ENCODE measurements at regions not wholly inside any gene's neighbourhood (a gene's known extent, or its start where the extent isn't known, plus 50 kb on each side); places are given as distances from the start of the nearest gene placed in this dataset.

DNA sequence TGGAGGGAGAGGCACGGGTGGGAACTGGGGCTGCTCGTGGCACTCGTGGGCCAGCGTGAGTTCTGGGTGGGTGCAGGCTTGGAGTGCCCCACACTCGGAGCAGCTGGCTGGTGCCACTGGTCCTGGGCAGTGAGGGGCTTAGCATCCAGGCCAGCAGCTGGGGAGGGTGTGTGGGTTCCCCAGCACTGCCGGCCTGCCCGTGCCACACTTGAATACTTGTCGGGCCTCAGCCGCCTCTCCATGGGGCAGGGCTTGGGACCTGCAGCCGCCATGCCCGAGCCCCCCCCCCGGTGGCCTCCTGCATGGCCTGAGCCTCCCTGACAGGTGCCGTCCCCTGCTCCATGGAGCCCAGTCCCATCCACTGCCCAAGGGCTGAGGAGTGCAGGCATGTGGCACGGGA is 207.2 kb downstream of the CD109 start:
- TF ChIP-seq, protein P1, sequence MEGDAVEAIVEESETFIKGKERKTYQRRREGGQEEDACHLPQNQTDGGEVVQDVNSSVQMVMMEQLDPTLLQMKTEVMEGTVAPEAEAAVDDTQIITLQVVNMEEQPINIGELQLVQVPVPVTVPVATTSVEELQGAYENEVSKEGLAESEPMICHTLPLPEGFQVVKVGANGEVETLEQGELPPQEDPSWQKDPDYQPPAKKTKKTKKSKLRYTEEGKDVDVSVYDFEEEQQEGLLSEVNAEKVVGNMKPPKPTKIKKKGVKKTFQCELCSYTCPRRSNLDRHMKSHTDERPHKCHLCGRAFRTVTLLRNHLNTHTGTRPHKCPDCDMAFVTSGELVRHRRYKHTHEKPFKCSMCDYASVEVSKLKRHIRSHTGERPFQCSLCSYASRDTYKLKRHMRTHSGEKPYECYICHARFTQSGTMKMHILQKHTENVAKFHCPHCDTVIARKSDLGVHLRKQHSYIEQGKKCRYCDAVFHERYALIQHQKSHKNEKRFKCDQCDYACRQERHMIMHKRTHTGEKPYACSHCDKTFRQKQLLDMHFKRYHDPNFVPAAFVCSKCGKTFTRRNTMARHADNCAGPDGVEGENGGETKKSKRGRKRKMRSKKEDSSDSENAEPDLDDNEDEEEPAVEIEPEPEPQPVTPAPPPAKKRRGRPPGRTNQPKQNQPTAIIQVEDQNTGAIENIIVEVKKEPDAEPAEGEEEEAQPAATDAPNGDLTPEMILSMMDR (IDR thresholded peaks at IDR 0.05; ENCODE audit: borderline replicate concordance, extremely low read depth, insufficient read depth) = no peak
- Histone ChIP-seq H3K27me3 (ENCODE audit: control insufficient read depth, insufficient read depth, low read length) (no peaks in the 10 kb centered on the region), H3K4me3 (ENCODE audit: low read length in 3 of 3) (no peak overlapping the region), H3K9me3 (ENCODE audit: control insufficient read depth in 2 of 3, insufficient read depth in 1 of 3, low read length in 3 of 3) (peaks cover 0 to 9% (median 0%) of the 10 kb centered on the region in 3 donors), H3K4me1 (ENCODE audit: control insufficient read depth in 2 of 3, insufficient read depth in 2 of 3, low read depth in 1 of 3, low read length in 3 of 3) (peaks cover 0 to 3% (median 0%) of the 10 kb centered on the region in 3 donors), H3K9ac (ENCODE audit: low read length in 3 of 3) (no peak overlapping the region), H3K27ac (ENCODE audit: low read depth in 2 of 2, low read length in 2 of 2) (no peak overlapping the region), H3K36me3 (ENCODE audit: control insufficient read depth in 2 of 3, insufficient read depth in 3 of 3, low read length in 3 of 3) (no peaks in the 10 kb centered on the region)
- DNase-seq = no peak
- FAIRE-seq = no peak
- intact Hi-C loops (cut with DNase I) = no loop called here

- FAIRE-seq (no peak), DNase-seq (no peak)
- H3K36me3 ChIP-seq (ENCODE audit: control insufficient read depth in 2 of 3, insufficient read depth in 3 of 3, low read length in 3 of 3) = no peaks in the 10 kb centered on the region
- H3K27ac ChIP-seq (ENCODE audit: low read depth in 2 of 2, low read length in 2 of 2) = no peak overlapping the region
- TF ChIP-seq, protein P1 (IDR thresholded peaks at IDR 0.05; ENCODE audit: borderline replicate concordance, extremely low read depth, insufficient read depth) = no peak
- no peaks in the 10 kb centered on the region for H3K27me3 ChIP-seq (ENCODE audit: control insufficient read depth, insufficient read depth, low read length)
- H3K4me3 ChIP-seq (ENCODE audit: low read length in 3 of 3) = no peak overlapping the region
- peaks cover 0 to 9% (median 0%) of the 10 kb centered on the region in 3 donors for H3K9me3 ChIP-seq (ENCODE audit: control insufficient read depth in 2 of 3, insufficient read depth in 1 of 3, low read length in 3 of 3)
- H3K4me1 ChIP-seq (ENCODE audit: control insufficient read depth in 2 of 3, insufficient read depth in 2 of 3, low read depth in 1 of 3, low read length in 3 of 3) = peaks cover 0 to 3% (median 0%) of the 10 kb centered on the region in 3 donors
- no peak overlapping the region for H3K9ac ChIP-seq (ENCODE audit: low read length in 3 of 3)
- intact Hi-C loops (cut with DNase I) = no loop called here
Measured at GRCh38 chr6:73901986-73902385, 206.0 kb downstream of the CD109 start.

DNA sequence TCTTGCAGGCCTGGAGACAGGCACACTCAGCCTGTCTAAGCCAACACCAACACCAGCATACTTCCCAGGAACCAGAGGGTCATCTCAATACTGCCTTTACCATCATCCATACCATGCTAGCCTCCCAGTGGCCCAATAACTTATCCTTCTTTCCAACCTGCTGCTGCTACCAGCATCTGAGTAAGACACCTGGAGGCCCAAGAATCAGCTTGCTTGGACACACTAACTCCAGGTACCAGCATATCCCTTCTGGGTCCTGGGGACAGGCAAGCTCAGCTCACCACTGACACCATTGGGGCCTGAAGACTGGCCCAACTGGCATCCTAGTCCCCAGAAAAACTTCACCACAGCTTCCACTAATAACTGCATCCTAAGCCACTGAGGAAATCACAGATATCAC is 205.3 kb downstream of the CD109 start:
- peaks cover 0 to 9% (median 0%) of the 10 kb centered on the region in 3 donors for H3K9me3 ChIP-seq (ENCODE audit: control insufficient read depth in 2 of 3, insufficient read depth in 1 of 3, low read length in 3 of 3)
- intact Hi-C loops (cut with DNase I) = no loop called here
- no peak overlapping the region for H3K9ac ChIP-seq (ENCODE audit: low read length in 3 of 3)
- H3K4me3 ChIP-seq (ENCODE audit: low read length in 3 of 3) = no peak overlapping the region
- no peak for FAIRE-seq
- H3K4me1 ChIP-seq (ENCODE audit: control insufficient read depth in 2 of 3, insufficient read depth in 2 of 3, low read depth in 1 of 3, low read length in 3 of 3) = peaks cover 0 to 3% (median 0%) of the 10 kb centered on the region in 3 donors
- TF ChIP-seq, protein P1 (IDR thresholded peaks at IDR 0.05; ENCODE audit: borderline replicate concordance, extremely low read depth, insufficient read depth) = no peak
- no peak for DNase-seq
- H3K27ac ChIP-seq (ENCODE audit: low read depth in 2 of 2, low read length in 2 of 2) = no peak overlapping the region
- no peaks in the 10 kb centered on the region for H3K27me3 ChIP-seq (ENCODE audit: control insufficient read depth, insufficient read depth, low read length)
- H3K36me3 ChIP-seq (ENCODE audit: control insufficient read depth in 2 of 3, insufficient read depth in 3 of 3, low read length in 3 of 3) = no peaks in the 10 kb centered on the region

GRCh38 chr6:73898599-73898998 is 202.6 kb downstream of the CD109 start:
- intact Hi-C loops (cut with DNase I) = no loop called here
- peaks cover 0 to 9% (median 0%) of the 10 kb centered on the region in 3 donors for H3K9me3 ChIP-seq (ENCODE audit: control insufficient read depth in 2 of 3, insufficient read depth in 1 of 3, low read length in 3 of 3)
- peaks cover 0 to 3% (median 0%) of the 10 kb centered on the region in 3 donors for H3K4me1 ChIP-seq (ENCODE audit: control insufficient read depth in 2 of 3, insufficient read depth in 2 of 3, low read depth in 1 of 3, low read length in 3 of 3)
- H3K36me3 ChIP-seq (ENCODE audit: control insufficient read depth in 2 of 3, insufficient read depth in 3 of 3, low read length in 3 of 3) = no peaks in the 10 kb centered on the region
- no peak for FAIRE-seq
- DNase-seq = no peak
- H3K27me3 ChIP-seq (ENCODE audit: control insufficient read depth, insufficient read depth, low read length) = no peaks in the 10 kb centered on the region
- H3K27ac ChIP-seq (ENCODE audit: low read depth in 2 of 2, low read length in 2 of 2) = no peak overlapping the region
- no peak overlapping the region for H3K4me3 ChIP-seq (ENCODE audit: low read length in 3 of 3)
- no peak overlapping the region for H3K9ac ChIP-seq (ENCODE audit: low read length in 3 of 3)
- TF ChIP-seq, protein P1 (IDR thresholded peaks at IDR 0.05; ENCODE audit: borderline replicate concordance, extremely low read depth, insufficient read depth) = no peak
